Activated CD4-positive, CD25-positive, alpha-beta regulatory T cell treated with anti-CD3 and anti-CD28 coated beads, Interleukin-2, amount 50 U/mL, for 72 hours (primary cell): ENCODE measurements at regions not wholly inside any gene's neighbourhood (a gene's known extent, or its start where the extent isn't known, plus 50 kb on each side); places are given as distances from the start of the nearest gene placed in this dataset.

Experiments
- DNase-seq: peaks from one replicate; pipeline ENCODE4 v3.0.0; 2021

GRCh38 chr1:65486613-65487012 is 66.1 kb downstream of the LEPR start:
- DNase-seq, result no peak

DNA sequence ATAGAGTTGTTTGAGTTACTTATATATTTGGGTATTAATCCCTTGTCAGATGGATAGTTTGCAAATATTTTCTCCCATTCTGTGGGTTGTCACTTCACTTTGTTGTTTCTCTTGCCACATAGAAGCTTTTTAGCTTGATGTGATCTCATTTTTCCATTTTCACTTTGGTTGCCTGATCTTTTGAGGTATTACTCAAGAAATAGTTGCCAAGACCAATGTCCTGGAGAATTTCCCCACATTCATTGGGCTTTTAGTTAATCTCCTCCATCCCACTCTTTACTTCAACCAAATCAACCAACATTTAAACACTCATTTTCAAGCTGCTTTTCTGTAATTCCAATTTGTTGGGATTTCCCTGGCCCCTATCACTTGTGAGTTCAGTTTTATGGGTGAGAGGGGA is 69.0 kb downstream of the LEPR start:
- DNase-seq, result no peak

- DNase-seq, result no peak
These were observed 70.0 kb downstream of the LEPR start for GRCh38 chr1:65490231-65491009.

DNA sequence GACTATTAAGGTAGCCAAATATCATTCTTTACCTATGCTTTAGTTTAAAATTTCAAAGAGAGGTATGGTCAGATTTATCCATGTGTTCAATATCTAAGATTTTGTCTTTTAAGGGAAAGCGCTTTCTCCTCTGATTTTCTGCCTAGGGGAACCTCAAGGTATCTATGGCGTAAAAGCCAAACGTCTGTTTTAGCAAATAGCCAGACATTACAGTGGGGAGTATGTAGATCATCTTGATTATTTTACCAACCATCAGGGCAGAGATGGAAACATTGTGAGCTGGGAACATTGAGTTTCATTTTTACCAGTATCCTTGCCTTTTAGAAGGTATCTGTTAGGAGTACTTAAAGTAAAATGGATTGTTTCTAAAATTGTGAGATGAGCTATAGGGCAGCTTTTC is 71.0 kb downstream of the LEPR start:
- DNase-seq, result no peak

DNA sequence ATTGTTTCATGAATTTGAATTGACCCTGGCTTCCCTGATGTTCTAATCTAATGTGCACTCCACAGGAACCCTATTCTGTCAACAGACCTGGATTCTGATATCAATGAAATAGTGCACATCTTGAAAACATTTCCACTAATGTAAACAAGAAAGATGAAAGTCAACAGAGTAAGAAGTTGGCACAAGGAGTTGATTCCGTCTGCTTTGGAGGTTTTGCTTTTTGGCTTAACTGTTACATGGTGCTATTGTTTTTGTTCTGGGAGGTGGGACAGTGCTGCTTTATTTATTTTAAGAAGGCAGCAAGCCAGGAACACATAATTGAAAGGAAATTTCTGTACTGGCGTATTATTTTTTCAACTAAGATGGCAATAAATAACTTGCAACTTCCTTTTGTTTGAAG is 73.3 kb downstream of the LEPR start:
- no peak for DNase-seq

- no peak for DNase-seq
These were observed 74.2 kb downstream of the LEPR start for GRCh38 chr1:65494671-65495070.

DNA sequence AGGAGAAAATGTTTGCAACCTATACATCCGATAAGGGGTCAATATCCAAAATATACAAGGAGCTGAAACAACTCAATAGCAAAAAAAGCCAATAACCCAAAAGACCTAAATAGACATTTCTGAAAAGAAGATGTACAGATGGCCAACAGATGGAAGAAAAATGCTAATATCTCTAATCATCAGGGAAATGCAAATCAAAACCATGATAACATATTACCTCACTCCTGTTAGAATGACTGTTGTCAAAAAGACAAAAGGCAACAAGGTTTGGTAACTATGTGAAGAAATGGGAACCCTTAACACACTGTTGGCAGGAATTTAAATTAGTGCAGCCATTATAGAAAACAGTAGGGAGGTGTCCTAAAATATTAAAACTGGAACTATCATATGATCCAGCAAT is 74.7 kb downstream of the LEPR start:
- no peak for DNase-seq

DNA sequence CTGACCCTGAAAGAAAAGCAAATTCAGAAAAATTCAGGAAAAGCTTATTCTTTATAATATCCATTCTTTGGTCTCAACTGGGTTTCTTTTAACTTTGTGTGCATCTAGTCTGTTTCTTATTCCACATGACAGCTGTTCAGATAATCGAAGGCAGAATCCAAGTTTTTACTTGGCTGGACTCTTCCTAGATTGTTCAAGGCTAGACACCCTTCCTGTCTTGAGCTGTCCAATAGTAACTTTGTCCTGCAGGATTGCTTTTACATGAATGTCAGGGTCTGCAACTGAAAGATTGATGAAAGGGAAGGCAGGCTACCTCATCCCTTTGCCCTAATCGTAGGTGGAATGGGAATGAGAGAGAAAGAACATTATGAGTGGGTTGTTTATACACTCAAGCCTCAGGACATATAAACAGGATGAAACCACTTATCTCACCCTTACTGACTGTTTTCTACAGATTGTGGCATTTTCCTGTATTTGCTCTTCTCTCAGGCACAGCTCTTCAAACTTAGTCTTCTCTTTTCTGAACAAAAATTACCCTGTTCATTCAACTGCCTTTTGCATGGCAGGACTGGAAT is 76.9 kb downstream of the LEPR start:
- DNase-seq, result no peak

GRCh38 chr1:65503427-65503826 is 83.0 kb downstream of the LEPR start:
- DNase-seq, result no peak

GRCh38 chr1:65504263-65504662 is 83.8 kb downstream of the LEPR start:
- no peak for DNase-seq

- no peak for DNase-seq
These were observed 85.3 kb downstream of the LEPR start for GRCh38 chr1:65505547-65506300.

- DNase-seq, result no peak
These were observed 87.6 kb downstream of the LEPR start for GRCh38 chr1:65508051-65508450.

GRCh38 chr1:65509912-65510680 is 89.6 kb downstream of the LEPR start:
- DNase-seq, result no peak

- DNase-seq, result no peak
These were observed 90.5 kb downstream of the LEPR start for GRCh38 chr1:65510961-65511360.

DNA sequence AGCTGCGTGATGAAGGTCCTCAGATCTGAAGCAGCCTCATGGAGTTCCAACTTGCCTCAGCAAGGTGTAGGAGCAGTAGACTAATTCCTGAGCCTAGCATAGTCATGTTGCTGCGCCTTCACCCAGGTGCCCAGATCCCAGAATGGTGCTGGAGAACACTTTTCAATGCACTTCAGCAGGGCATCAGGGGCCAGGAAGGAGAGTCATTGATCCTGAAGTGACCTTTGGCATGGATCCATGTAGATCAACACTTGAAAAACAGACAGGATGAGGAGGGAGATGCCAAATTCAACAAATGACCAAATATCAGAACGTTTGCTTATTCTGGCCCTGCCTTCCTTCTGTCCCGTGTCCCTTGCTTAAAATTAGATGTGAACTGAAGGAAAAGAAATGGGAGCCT is 91.9 kb downstream of the LEPR start:
- DNase-seq, result no peak

- no peak for DNase-seq
These were observed 92.7 kb downstream of the LEPR start for GRCh38 chr1:65512967-65513780.

DNA sequence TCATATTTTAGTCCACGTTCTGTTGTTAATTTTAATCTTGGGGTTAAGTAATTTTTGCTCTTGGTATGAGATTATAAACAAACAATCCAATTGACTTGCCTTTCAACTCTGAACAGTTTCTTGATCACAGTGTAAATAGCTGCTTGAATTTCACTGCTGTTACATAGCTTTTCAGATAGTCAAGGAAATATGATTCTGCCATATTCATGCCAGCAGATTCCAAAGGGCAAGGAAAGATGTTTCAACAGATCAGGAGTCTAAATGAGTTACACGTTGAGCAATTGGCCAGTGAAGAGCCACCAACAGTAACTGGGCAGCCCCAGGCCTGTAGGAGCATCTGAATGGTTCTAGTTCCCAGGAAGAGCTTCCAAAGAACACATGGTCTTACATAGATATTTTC is 93.6 kb downstream of the LEPR start:
- no peak for DNase-seq

- DNase-seq, result no peak
These were observed 104.4 kb downstream of the LEPR start for GRCh38 chr1:65524931-65525265.

- DNase-seq, result no peak
These were observed 105.0 kb downstream of the LEPR start for GRCh38 chr1:65525266-65526048.

DNA sequence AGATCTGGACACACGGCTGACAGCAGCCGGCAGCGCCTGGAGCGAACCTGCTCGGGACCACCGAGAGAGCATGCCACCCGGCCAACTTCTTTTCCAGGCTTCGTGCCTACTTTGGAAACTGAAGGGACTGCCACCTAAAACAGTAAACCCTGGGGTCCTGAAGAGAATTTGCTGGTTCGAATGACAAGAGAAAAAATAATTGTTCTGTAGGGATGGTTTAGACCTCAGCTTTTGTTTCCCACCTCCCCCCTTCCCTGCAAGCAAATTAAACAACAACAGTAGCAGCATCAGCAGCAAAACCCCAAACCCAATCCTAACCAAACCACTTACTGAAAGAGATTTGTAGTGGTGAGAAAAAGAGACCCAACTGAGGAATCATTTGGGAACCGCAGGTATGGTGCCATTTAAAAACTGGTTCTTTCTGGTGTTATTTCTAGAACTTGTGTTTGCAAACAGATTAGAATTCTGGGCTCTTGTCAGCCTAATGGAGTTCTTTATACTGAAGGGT is 105.6 kb downstream of the LEPR start:
- DNase-seq, result no peak

- no peak for DNase-seq
These were observed 106.7 kb downstream of the LEPR start for GRCh38 chr1:65527190-65527589.
